LHCN-M2 (cell line): ENCODE measurements at regions not wholly inside any gene's neighbourhood (a gene's known extent, or its start where the extent isn't known, plus 50 kb on each side); places are given as distances from the start of the nearest gene placed in this dataset.

Experiments used
- DNase-seq: peaks from one replicate; pipeline ENCODE4 v3.0.0-alpha.2; 2012; ENCODE audit warnings: low read depth

GRCh38 chr20:22652681-22653588 lies 68.6 kb upstream of the FOXA2 start:
- DNase-seq = peak; percentile 48

DNA sequence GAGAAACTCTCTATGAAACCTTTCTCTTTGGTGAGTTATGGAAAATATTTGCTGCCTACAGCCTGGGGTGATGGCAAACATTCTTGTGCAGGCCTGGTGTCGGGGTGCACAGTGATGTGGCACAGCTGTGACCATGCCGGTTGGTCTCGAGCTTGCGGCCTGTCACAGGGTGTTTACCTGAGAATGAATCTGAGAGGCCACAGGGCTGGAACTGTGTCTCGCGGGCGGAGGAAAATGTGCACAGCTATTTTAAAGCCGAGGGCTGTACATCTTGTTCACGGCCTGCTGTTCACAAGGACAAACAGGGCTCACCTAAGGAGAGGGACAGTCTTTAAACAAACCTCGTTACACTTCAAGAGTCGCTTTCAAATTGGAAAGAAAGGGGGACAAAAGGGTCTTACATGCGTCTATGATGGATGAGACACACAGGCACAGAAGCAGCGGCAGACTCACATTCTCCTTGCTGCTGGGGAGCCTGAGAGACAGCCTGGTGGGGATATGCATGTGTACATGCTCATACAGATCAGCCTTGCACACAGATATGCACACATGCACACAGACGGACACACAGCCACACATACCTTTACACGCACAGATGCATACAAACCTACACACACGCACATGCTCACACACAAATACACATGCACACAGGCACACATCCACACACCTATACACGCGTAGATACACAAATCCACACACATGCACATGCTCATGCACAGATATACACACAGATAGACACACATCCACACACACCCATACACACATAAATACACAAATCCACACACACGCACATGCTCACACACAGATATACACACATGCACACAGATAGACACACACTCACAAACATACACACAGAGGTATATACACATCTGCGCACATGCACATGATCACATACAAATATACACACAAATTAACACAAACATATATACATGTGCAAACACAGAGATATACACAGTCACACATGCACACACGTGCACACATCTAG lies 69.6 kb upstream of the FOXA2 start:
- DNase-seq = no peak

GRCh38 chr20:22663528-22664025 lies 79.2 kb upstream of the FOXA2 start:
- DNase-seq = no peak

DNA sequence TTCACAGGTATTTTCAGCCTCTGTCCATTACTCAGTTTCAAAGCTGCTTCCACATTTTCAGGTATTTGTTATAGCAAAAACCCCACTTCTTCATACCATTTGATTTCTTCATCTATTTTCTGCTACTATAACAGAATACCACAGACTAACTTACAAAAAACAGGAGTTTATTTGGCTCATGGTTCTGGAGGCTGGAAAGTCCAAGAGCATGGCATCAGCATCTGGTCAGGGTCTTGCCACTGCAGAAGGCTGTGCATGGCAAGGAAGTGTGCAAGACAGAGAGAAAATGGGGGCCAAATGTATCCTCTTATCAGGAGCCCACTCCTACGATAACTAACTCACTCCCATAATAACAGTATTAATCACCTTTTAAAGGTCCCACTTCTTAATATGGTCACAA lies 82.8 kb upstream of the FOXA2 start:
- no peak for DNase-seq

DNA sequence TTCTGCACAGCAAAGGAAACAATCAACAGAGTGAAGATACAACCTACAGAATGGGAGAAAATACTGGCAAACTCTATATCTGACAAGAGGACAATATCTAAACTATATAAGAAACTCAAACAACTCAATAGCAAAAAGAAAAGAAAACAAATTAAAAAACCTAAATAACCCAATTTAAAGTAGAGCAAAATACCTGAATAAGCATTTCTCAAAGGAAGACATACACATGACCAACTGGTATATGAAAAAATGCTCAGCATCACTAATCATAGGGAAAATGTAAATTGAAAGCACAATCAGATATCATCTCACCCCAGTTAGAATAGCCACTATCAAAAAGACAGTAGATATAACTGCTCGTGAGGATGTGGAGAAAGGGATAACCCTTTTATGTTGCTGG lies 87.8 kb upstream of the FOXA2 start:
- no peak for DNase-seq

DNA sequence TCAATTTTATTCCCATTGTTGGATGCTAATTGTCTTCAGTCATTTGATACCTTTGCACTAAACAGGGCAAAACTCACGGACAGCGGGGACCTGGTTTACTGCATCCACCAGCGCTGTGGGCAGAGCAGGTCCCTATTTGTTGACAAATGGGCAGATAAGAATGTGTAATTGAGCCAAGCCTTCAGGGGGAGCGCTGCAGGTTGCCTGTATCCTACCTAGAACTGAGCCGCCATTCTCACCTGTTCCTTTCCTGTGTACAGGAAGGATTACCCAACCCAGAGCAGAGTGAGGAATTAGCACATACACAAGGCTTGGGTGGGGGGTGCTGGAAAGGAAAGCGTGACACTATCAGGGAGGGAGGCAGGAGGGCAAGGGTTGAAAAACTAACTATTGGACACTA lies 89.1 kb upstream of the FOXA2 start:
- no peak for DNase-seq

DNA sequence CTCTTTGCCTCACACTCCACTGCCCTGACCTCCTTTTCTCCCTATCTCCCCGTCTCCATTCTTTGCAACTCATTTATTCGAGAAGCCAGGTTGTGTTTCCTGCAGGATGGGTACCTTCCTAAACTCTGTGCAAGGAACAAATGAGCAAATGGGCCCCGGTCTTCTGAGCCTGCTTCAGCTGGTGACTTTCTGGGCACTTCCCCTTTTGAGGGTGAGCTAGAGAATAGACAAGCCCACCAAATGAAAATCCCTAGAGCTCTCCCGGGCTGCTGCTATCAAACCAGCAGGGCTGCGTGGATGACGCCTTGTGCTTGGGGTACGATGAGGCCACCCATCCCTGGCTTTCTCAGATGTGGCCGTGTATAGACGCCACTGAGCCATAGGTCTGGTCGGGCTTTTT lies 91.0 kb upstream of the FOXA2 start:
- DNase-seq = no peak

DNA sequence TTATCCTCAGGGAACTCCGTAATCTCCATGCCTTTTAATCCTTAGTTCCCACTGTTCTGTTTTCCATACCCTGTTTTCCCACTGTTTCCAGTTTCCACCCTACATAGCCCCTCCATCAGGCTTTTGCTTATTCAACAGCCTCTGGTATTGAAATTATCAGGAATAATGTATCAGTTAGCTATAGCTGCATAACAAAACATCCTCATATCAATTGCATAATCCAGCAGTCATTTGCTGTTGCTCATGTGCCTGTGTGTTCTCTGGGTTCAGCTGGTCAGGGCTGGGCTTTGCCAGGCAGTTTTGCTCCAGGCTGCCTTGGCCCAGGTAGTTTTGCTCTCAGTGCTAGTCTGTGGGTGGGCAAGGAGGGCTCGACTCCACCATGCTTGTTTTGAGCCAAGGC lies 94.3 kb upstream of the FOXA2 start:
- no peak for DNase-seq

DNA sequence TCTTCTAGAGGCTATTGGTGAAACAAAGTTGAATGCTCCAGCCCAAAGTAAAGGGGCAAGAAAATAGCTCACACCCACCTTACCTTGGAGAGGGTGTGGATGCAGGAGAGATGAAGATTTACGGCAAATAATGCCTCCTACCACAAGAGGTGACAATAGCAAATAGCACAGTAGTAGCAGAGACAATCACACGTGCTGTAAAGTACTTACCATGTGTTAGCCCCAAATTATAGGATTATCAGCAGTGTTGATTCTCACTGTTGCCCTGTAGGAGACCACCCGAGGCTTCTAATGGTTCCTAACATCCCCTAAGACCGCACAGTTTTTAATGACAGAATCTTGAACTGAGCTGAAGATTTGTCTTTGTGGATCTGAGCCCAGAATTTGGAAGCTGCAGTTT lies 94.8 kb upstream of the FOXA2 start:
- no peak for DNase-seq

DNA sequence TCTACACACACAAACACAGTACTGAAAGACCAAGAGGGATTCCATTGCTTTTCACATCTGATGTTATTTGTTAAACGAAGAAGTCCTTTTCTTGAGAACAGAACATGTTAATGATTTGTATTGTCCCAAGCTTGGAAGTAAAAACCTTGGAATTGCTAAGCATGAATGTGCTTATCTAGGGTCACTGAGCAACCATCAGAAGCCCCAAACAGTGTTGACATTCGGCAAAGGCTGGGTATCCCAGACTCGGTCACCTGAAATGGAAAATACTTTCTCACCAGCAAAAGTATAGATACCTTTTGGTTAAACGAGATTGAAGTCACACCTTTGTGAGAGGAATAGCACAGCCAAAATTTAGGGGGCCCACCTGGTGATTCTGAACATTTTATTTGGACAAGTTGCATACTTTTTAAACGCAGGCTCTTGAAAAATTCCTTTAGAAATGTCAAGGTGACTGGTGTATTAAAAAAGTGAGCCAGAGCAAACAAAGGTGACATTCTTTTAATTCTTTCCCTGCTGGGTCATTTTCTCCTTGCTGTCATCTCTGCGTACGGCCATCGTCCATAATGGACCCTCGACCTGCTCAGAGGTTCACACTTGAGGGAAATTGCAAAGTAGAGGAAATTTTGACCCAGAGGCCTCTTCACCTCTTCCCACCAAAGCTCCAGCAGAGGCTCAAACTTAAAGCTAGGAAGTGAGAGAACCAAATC lies 95.8 kb upstream of the FOXA2 start:
- no peak for DNase-seq

DNA sequence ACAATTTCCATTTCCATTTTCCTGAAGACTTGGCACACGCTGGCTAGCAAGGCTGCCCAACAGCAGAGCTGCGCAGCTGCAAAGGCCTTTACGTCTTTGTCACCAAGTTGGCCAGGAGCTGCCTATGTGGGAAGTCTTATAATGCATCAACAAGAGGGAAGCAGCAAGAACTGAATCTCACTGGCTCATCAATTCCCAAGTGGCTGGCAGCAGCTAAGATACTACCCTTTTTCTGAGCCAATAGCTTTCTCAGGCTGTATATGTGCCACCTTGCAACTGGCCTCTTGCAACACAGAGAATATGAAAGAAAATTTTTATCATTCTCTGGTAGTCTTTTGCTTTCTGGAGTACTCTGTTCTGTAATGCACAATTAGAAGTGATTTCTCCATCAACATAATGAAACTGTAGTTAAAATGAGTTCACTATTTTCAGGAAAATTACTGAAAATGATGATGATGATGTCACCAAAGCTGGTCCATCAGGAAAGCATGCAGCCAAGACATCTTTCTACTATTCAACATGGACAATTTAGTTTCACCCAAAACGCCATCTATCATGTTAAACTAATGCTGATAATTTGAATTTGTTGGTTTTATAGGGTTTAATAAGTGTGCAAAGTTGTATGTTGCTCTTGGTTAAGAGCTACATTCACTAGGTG lies 97.3 kb upstream of the FOXA2 start:
- DNase-seq = no peak

GRCh38 chr20:22682381-22682780 lies 98.0 kb upstream of the FOXA2 start:
- no peak for DNase-seq

DNA sequence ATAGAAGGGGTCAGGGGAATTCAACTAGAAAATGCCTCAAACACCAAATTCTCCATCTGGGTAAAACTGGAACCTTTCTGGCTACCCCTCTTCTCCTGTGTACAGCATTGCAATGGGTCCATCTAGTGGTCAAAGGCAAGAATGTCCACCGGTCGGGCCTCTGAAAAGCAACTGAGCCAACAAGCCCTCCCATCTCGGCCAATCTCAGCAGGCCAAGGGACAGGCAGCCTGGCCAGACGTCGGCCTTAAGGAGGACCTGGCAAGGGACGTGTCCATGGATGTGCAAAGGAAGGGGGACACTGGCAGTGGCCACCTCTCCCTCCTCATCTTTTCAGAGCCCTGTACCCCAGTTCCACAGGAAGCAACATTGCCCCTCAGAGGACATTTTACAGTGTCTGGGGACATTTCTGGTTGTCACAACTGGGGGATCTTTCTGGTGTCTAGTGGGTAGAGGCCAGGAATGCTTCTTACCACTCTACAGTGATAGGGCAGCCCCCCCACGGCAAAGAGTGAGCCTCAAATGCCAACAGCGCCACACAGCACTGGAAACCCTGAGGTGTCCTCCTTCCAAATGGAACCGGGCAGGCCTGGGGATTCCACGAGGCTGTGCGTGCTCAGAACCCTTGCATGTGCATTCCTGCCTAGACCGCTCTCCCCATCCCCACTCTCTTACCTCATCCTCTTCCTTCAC lies 99.8 kb upstream of the FOXA2 start:
- peak; percentile 64 for DNase-seq

- no peak for DNase-seq
These were observed 100.5 kb upstream of the FOXA2 start for GRCh38 chr20:22684763-22685443.

DNA sequence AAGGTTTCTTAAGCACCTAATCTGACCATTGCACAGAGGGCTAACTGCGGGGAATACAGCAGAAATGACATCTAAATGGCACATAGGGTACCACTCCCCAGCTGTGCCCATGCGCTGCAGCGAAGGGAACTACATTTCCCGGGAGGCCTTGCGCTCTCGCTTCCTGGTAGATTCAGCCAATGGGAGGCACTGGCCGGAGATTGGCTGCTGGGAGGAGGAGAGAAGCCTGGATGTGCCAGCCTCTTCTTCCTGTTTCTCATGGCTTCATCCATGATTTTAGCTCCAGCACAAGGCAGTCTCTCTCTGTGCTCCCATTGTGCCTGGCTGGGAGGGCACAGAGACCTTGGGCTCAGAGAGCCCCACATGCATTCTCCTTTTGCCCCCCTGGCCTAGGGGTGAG lies 101.7 kb upstream of the FOXA2 start:
- DNase-seq = peak; percentile 71

DNA sequence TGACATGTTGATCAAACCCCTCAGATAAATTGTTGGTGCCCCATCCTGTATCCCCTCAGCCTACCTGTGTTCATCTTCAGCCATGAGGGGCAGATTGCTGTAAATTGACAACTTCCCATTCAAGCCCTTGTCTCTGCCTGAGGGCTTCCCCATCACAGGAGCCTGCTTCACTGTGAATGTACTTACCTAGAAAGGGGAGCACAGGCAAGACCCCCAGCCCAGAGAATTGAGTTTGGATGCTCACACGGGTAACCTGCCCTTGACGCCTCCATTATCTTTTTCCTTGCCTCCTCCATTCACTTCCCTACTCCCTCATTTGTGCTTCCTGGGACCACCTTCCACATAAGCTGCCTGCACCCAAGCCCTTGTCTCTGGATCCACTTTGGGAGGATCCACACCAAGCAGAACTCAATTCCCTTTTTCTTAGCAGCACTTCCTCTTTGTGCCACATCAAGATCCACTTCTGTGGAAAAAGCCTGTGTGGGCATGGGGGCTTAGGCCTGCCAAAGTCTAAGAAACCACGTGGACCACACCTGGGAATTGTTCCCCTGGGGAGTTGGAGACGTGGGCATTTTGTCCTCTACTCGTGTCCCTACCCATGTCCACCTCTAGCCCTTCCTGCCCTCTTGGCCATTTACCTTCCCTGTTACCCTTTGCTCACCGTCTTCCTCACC lies 103.4 kb upstream of the FOXA2 start:
- no peak for DNase-seq

DNA sequence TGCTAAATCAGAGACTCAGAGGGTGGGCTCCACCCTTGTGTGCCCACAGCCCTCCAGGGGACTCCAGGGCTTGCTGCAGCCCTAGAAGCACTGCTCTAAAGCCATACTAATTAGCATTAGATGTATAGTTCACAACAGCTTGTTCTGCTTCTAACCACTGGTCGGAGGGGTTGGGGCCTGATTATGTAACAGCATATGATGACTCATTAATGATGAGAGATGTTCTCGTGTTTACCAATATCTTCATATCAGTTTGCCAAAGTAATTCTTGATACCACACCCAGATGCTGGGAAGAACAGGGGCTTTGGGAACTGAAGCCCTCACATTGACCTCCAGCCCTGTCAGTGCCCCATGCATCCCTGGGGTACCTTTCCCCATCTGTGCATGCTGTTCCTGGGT lies 104.1 kb upstream of the FOXA2 start:
- DNase-seq = no peak

DNA sequence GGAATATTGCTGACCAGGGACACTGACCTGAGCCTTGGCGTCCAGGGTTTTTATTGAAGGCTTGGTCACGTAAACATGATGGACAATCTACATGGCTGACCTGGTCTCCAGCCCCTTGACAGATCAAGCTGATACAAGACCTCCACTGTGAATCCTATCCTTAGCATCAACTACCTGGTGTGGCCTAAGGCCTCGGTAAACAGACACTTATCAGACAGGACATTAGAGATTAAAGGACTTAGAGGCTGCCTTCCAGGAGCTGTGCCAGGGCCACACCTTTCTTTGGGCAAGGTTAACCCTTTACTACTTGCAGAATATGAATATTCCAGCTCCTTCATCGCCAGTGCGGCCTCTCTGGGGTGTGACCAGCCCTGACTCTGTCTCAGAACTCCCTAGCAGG lies 104.9 kb upstream of the FOXA2 start:
- no peak for DNase-seq

DNA sequence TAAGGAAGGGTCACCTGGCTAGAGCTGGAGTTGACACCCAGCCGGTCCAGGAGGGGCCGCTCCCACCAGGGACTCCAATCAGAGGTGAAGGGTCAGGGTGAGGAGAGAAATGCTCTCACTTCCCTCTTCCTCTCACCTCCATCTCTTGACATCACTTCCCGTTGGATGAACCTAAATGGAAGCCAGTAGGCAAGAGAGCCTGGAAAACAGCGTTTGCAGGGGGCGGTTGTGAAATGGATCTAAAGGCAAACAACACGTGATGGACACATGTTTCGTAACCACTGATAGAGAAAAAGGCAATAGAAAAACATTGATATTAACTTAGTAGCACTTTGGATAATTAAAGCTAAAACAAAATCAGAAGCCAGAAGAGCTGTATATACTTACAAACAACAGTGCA lies 105.6 kb upstream of the FOXA2 start:
- no peak for DNase-seq
